ENCODE measurements at regions not wholly inside any gene's neighbourhood (a gene's known extent, or its start where the extent isn't known, plus 50 kb on each side); places are given as distances from the start of the nearest gene placed in this dataset.

GRCh38 chr9:1880038-1880565 is 135.0 kb upstream of the SMARCA2 start:
- 83 to 100% methylated on average over 4 of the region's 4 CpGs for WGBS, 2 donors
- no peaks in the 10 kb centered on the region for H3K4me1 ChIP-seq
- H3K9me3 ChIP-seq, result no peaks in the 10 kb centered on the region
- H3K36me3 ChIP-seq, result no peaks in the 10 kb centered on the region
- H3K4me3 ChIP-seq, result no peak overlapping the region
- no peak overlapping the region for H3K27ac ChIP-seq
- TF ChIP-seq POLR2A (IDR thresholded peaks at IDR 0.05) (no peak), POLR2AphosphoS5 (IDR thresholded peaks at IDR 0.05) (no peak), EP300 (IDR thresholded peaks at IDR 0.05) (no peak)
- TF ChIP-seq, protein P1, sequence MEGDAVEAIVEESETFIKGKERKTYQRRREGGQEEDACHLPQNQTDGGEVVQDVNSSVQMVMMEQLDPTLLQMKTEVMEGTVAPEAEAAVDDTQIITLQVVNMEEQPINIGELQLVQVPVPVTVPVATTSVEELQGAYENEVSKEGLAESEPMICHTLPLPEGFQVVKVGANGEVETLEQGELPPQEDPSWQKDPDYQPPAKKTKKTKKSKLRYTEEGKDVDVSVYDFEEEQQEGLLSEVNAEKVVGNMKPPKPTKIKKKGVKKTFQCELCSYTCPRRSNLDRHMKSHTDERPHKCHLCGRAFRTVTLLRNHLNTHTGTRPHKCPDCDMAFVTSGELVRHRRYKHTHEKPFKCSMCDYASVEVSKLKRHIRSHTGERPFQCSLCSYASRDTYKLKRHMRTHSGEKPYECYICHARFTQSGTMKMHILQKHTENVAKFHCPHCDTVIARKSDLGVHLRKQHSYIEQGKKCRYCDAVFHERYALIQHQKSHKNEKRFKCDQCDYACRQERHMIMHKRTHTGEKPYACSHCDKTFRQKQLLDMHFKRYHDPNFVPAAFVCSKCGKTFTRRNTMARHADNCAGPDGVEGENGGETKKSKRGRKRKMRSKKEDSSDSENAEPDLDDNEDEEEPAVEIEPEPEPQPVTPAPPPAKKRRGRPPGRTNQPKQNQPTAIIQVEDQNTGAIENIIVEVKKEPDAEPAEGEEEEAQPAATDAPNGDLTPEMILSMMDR (IDR thresholded peaks at IDR 0.05), result no peak
- H3K27me3 ChIP-seq, result no peaks in the 10 kb centered on the region
- ATAC-seq (ENCODE audit: low FRiP score in 2 of 2) (no peak), DNase-seq (no peak)

GRCh38 chr9:1881708-1882295 is 133.3 kb upstream of the SMARCA2 start:
- no peak overlapping the region for H3K4me3 ChIP-seq
- no peaks in the 10 kb centered on the region for H3K27me3 ChIP-seq
- 68 to 71% methylated on average over 2 of the region's 2 CpGs for WGBS, 2 donors
- no peaks in the 10 kb centered on the region for H3K9me3 ChIP-seq
- no peak overlapping the region for H3K27ac ChIP-seq
- no peak for ATAC-seq (ENCODE audit: low FRiP score in 2 of 2)
- TF ChIP-seq POLR2A (IDR thresholded peaks at IDR 0.05) (no peak), POLR2AphosphoS5 (IDR thresholded peaks at IDR 0.05) (no peak), EP300 (IDR thresholded peaks at IDR 0.05) (no peak)
- TF ChIP-seq, protein P1 (IDR thresholded peaks at IDR 0.05), result no peak
- no peaks in the 10 kb centered on the region for H3K4me1 ChIP-seq
- no peak for DNase-seq
- H3K36me3 ChIP-seq, result no peaks in the 10 kb centered on the region

DNA sequence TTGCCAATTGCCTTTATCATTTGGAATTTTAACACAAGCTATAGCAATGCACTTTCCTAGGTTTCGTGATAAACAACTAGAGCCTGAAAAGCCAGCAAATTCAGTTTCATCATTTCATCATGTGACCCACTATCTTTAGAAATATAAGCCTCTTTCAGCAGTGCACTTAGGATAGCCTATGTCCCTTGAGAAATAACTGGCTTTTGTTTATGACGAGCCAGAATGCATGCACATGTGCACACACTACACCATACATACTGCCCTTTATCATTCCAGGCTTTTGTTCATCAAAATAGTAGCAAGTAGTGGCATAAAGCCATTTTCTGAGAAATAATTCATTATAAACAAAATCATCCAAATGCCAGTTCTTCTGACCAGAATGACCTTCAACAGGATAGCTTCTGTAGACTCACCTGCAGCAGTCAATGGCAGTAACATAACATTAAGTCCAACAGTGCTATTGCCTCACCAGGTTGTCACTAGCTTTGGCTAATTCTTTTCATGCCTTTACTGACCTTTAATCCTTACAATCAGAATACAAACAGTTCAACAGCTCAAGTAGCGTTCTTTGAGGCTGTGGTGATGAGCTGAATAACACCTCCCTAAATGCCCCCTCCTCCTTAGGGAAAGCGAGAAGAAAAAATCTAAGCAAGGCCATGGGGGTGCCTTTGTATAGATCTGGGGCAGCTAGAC is 132.3 kb upstream of the SMARCA2 start:
- Histone ChIP-seq H3K4me1 (no peaks in the 10 kb centered on the region), H3K27me3 (no peaks in the 10 kb centered on the region), H3K36me3 (no peaks in the 10 kb centered on the region), H3K9me3 (no peaks in the 10 kb centered on the region), H3K27ac (no peak overlapping the region), H3K4me3 (no peak overlapping the region)
- 66% methylated on average over 4 of the region's 4 CpGs for WGBS, 2 donors
- ATAC-seq (ENCODE audit: low FRiP score in 2 of 2) (no peak), DNase-seq (no peak)
- TF ChIP-seq EP300 (IDR thresholded peaks at IDR 0.05), result no peak
- no peak for TF ChIP-seq POLR2AphosphoS5 (IDR thresholded peaks at IDR 0.05)
- TF ChIP-seq POLR2A (IDR thresholded peaks at IDR 0.05), result no peak
- TF ChIP-seq, protein P1 (IDR thresholded peaks at IDR 0.05), result no peak

GRCh38 chr9:1890201-1890600 is 124.9 kb upstream of the SMARCA2 start:
- 81 to 86% methylated on average over 3 of the region's 3 CpGs for WGBS, 2 donors
- Histone ChIP-seq H3K4me3 (no peak overlapping the region), H3K27me3 (no peaks in the 10 kb centered on the region), H3K4me1 (no peaks in the 10 kb centered on the region), H3K36me3 (no peaks in the 10 kb centered on the region), H3K9me3 (no peaks in the 10 kb centered on the region), H3K27ac (no peak overlapping the region)
- ATAC-seq (ENCODE audit: low FRiP score in 2 of 2) (no peak), DNase-seq (no peak)
- no peak for TF ChIP-seq POLR2A (IDR thresholded peaks at IDR 0.05)
- TF ChIP-seq EP300 (IDR thresholded peaks at IDR 0.05), result no peak
- TF ChIP-seq, protein P1 (IDR thresholded peaks at IDR 0.05), result no peak
- TF ChIP-seq POLR2AphosphoS5 (IDR thresholded peaks at IDR 0.05), result no peak
